Upper lobe of left lung (tissue), 4 donors: ENCODE measurements at regions not wholly inside any gene's neighbourhood (a gene's known extent, or its start where the extent isn't known, plus 50 kb on each side); places are given as distances from the start of the nearest gene placed in this dataset.

Source experiments
- EP300 ChIP-seq, 4 donors: sonication (generic); formaldehyde crosslinking; IDR thresholded peaks; one replicate each; pipeline ENCODE4 v1.5.1; 2017; ENCODE audit warnings: antibody characterized with exemption in 4 of 4, control low read depth in 2 of 4
- POLR2A ChIP-seq, 4 donors: fragments of 450-650 bp; IDR thresholded peaks; one replicate each; pipeline ENCODE4 v1.5.1; 2016 to 2017; ENCODE audit warnings: antibody characterized with exemption in 4 of 4, mild to moderate bottlenecking in 2 of 4
- TF ChIP-seq, protein P1 (sequence below), 6 experiments: fragments of 450-650 bp in 4 of 6; fragments of 200-600 bp in 2 of 6; sonication (generic) in 2 of 6; IDR thresholded peaks; one replicate each; pipeline ENCODE4 v1.5.1; 2016 to 2019; ENCODE audit warnings: antibody characterized with exemption in 6 of 6

DNA sequence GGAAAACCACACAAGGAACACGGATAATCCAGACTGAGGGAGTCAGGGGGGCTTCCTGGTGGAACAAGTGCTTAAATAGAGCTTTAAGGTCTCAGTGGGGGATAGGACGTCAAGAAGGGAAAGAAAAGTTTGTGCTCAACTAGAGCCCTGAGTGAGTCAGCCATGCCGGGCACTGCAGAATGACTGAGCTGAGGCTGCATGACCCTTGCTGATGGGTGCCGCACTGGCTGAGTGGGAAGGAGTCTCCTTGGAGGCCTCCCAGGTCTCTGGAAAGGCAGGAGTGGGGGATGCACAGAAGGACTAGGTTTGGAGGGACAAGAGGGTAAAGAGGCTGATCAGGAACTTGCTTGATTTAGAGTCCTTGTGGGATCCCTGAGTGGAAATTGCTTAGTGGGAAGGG is 150.3 kb downstream of the RPLP1 start:
- TF ChIP-seq, protein P1, sequence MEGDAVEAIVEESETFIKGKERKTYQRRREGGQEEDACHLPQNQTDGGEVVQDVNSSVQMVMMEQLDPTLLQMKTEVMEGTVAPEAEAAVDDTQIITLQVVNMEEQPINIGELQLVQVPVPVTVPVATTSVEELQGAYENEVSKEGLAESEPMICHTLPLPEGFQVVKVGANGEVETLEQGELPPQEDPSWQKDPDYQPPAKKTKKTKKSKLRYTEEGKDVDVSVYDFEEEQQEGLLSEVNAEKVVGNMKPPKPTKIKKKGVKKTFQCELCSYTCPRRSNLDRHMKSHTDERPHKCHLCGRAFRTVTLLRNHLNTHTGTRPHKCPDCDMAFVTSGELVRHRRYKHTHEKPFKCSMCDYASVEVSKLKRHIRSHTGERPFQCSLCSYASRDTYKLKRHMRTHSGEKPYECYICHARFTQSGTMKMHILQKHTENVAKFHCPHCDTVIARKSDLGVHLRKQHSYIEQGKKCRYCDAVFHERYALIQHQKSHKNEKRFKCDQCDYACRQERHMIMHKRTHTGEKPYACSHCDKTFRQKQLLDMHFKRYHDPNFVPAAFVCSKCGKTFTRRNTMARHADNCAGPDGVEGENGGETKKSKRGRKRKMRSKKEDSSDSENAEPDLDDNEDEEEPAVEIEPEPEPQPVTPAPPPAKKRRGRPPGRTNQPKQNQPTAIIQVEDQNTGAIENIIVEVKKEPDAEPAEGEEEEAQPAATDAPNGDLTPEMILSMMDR (IDR thresholded peaks at IDR 0.05), result no peak
- TF ChIP-seq EP300 (IDR thresholded peaks at IDR 0.05), result no peak
- no peak for TF ChIP-seq POLR2A (IDR thresholded peaks at IDR 0.05)
